Smooth muscle cell (in vitro differentiated cells): ENCODE measurements at regions not wholly inside any gene's neighbourhood (a gene's known extent, or its start where the extent isn't known, plus 50 kb on each side); places are given as distances from the start of the nearest gene placed in this dataset.

Experiments used
- DNase-seq: peaks from one replicate; lab custom pipeline; 2025; ENCODE audit not compliant: unreplicated experiment; lab: John Stamatoyannopoulos, UW
- H2AFZ ChIP-seq: fragments of 200-600 bp; sonication (generic); 2 replicates; pipeline ENCODE4 v1.6.0; 2016; ENCODE audit warnings: antibody characterized with exemption, low read depth, mild to moderate bottlenecking
- H3F3A ChIP-seq: fragments of 200-600 bp; sonication (generic); 2 replicates; pipeline ENCODE4 v1.6.0; 2017; ENCODE audit warnings: antibody characterized with exemption, low read depth
- H3K27ac ChIP-seq: fragments of 200-600 bp; sonication (generic); 2 replicates; pipeline ENCODE4 v1.5.1; 2016; ENCODE audit warnings: low read depth, mild to moderate bottlenecking
- H3K27me3 ChIP-seq: fragments of 200-600 bp; sonication (generic); 2 replicates; pipeline ENCODE4 v1.6.1; 2016; ENCODE audit warnings: low read depth, mild to moderate bottlenecking
- H3K36me3 ChIP-seq: fragments of 200-600 bp; sonication (generic); 2 replicates; pipeline ENCODE4 v1.5.1; 2016; ENCODE audit warnings: low read depth
- H3K4me1 ChIP-seq: fragments of 200-600 bp; sonication (generic); 2 replicates; pipeline ENCODE4 v1.5.1; 2016; ENCODE audit warnings: low read depth
- H3K4me2 ChIP-seq: fragments of 200-600 bp; sonication (generic); 2 replicates; pipeline ENCODE4 v1.6.0; 2016; ENCODE audit warnings: mild to moderate bottlenecking
- H3K4me3 ChIP-seq: fragments of 200-600 bp; sonication (generic); 2 replicates; pipeline ENCODE4 v1.5.1; 2016; ENCODE audit warnings: mild to moderate bottlenecking
- H3K79me2 ChIP-seq: fragments of 200-600 bp; sonication (generic); 2 replicates; pipeline ENCODE4 v1.6.0; 2016; ENCODE audit warnings: low read depth, mild to moderate bottlenecking
- H3K9ac ChIP-seq: fragments of 200-600 bp; sonication (generic); 2 replicates; pipeline ENCODE4 v1.6.0; 2016; ENCODE audit warnings: low read depth
- H3K9me3 ChIP-seq: fragments of 200-600 bp; sonication (generic); replicated peaks from 2 replicates; pipeline ENCODE4 v1.5.1; 2016; ENCODE audit warnings: low read depth
- H4K20me1 ChIP-seq: fragments of 200-600 bp; sonication (generic); 2 replicates; pipeline ENCODE4 v1.6.0; 2016; ENCODE audit warnings: low read depth
- WGBS: methylation state at CpG from one replicate; pipeline ENCODE4 v1.1.7; 2016; ENCODE audit warnings: low lambda C conversion rate; 5-methylcytosine and 5-hydroxymethylcytosine counted together
- TF ChIP-seq, protein P1 (sequence below): fragments of 200-600 bp; sonication (generic); IDR thresholded peaks from 2 replicates; pipeline ENCODE4 v1.5.1; 2017; ENCODE audit warnings: borderline replicate concordance, mild to moderate bottlenecking, antibody characterized with exemption; ENCODE audit not compliant: insufficient read depth, poor library complexity, severe bottlenecking

DNA sequence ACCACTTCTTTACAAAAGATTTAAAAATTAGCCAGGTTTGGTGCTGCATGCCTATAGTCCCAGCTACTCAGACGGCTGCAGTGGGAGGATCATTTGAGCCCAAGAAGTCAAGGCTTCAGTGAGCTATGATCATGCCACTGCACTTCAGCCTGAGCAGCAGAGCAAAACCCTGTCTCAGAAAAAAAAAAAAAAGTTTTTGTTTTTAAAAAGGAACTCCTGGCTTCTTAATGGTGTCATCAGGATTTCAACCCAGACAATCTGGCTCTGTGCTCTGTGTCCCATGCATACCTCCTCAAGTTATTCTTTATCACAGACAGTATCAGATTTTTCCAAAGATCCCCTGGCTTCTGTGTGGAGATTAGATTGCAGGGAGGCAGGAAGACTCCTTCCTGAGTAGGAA is 64.2 kb upstream of the IL12A start:
- Histone ChIP-seq H3K4me1 (no peaks in the 10 kb centered on the region), H3K9ac (no peak overlapping the region), H3K9me3 (no peaks in the 10 kb centered on the region), H3K4me3 (no peak overlapping the region), H4K20me1 (no peaks in the 10 kb centered on the region), H3K27me3 (no peaks in the 10 kb centered on the region), H3K79me2 (no peaks in the 10 kb centered on the region), H3K36me3 (no peaks in the 10 kb centered on the region), H3F3A (no peaks in the 10 kb centered on the region), H3K27ac (no peak overlapping the region), H3K4me2 (no peak overlapping the region), H2AFZ (no peak overlapping the region)
- WGBS, result 93% methylated on average over 1 of the region's 1 CpG
- DNase-seq, result no peak
- TF ChIP-seq, protein P1, sequence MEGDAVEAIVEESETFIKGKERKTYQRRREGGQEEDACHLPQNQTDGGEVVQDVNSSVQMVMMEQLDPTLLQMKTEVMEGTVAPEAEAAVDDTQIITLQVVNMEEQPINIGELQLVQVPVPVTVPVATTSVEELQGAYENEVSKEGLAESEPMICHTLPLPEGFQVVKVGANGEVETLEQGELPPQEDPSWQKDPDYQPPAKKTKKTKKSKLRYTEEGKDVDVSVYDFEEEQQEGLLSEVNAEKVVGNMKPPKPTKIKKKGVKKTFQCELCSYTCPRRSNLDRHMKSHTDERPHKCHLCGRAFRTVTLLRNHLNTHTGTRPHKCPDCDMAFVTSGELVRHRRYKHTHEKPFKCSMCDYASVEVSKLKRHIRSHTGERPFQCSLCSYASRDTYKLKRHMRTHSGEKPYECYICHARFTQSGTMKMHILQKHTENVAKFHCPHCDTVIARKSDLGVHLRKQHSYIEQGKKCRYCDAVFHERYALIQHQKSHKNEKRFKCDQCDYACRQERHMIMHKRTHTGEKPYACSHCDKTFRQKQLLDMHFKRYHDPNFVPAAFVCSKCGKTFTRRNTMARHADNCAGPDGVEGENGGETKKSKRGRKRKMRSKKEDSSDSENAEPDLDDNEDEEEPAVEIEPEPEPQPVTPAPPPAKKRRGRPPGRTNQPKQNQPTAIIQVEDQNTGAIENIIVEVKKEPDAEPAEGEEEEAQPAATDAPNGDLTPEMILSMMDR, result no peak

DNA sequence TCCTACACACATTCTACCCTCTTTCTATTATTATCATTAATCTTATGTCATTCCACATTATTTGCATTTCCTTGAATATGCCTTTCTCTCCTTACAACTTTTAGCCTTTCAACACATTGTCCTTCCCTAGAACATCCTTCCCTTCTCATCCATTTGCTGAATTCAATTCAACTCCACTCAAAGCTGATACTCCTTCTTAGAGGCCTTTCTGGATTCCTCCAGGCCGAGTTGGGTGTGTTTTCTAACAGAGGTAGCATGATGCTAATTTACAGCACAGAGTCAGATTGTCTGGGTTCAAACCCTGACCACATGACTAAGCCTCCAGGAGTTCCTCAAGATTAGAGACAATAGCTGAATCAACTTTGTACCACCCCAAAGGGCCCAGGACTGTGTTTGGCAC is 63.4 kb upstream of the IL12A start:
- Histone ChIP-seq H3K27me3 (no peaks in the 10 kb centered on the region), H3K4me2 (no peak overlapping the region), H3K4me3 (no peak overlapping the region), H3K4me1 (no peaks in the 10 kb centered on the region), H3K9ac (no peak overlapping the region), H3K36me3 (no peaks in the 10 kb centered on the region), H3K79me2 (no peaks in the 10 kb centered on the region), H3F3A (no peaks in the 10 kb centered on the region), H3K27ac (no peak overlapping the region), H4K20me1 (no peaks in the 10 kb centered on the region), H3K9me3 (no peaks in the 10 kb centered on the region), H2AFZ (no peak overlapping the region)
- DNase-seq, result no peak
- TF ChIP-seq, protein P1, result no peak
- WGBS, result 96% methylated on average over 1 of the region's 1 CpG

DNA sequence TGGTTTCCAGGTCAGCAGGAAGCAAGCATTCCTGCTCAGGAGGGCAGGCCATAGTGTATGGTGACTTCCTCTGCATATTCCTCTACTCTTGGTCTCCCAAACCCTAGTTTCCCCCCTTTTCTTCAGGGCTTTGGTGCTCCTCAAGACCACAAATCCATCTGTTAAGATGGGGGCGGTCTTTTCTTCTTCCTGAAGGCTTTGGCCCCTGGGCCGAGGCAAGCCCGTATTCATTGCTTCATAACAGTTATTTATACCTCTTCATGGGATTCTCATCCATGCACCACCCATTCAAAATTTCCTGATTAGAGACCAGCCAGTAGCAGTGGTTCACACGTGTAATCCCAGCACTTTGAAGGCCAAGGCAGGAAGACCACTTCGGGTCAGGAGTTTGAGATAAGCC is 62.1 kb upstream of the IL12A start:
- Histone ChIP-seq H2AFZ (no peak overlapping the region), H3K79me2 (no peaks in the 10 kb centered on the region), H3K4me3 (no peak overlapping the region), H3K4me2 (no peak overlapping the region), H4K20me1 (no peaks in the 10 kb centered on the region), H3F3A (no peaks in the 10 kb centered on the region), H3K9me3 (no peaks in the 10 kb centered on the region), H3K4me1 (no peaks in the 10 kb centered on the region), H3K27me3 (no peaks in the 10 kb centered on the region), H3K27ac (no peak overlapping the region), H3K9ac (no peak overlapping the region), H3K36me3 (no peaks in the 10 kb centered on the region)
- WGBS, result 96% methylated on average over 5 of the region's 5 CpGs
- TF ChIP-seq, protein P1, result no peak
- no peak for DNase-seq

DNA sequence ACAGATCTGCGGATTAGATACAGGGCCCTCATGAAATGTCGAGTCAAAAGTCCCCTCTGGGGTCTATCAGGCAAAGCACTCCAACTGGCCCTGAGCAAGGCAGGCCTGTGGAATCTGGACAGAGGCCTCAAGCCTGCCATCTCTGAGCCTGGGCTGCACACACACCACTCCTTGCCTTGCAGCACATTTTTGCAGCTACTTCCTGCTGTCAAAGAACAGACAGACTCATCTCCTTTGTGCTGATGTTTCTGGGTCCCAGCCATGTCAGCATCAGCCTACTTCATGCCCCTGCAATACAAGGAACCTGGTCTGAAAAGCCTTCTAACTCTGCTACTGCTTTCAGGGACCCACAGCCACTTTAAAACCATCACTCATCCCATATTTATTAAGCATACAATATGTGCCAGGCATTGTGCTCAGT is 60.6 kb upstream of the IL12A start:
- H3K4me2 ChIP-seq, result peak overlapping the region; percentile 18
- no peaks in the 10 kb centered on the region for H3K27me3 ChIP-seq
- H3F3A ChIP-seq, result no peaks in the 10 kb centered on the region
- WGBS, result 53% methylated on average over 2 of the region's 2 CpGs
- TF ChIP-seq, protein P1, result no peak
- no peaks in the 10 kb centered on the region for H3K4me1 ChIP-seq
- H3K36me3 ChIP-seq, result no peaks in the 10 kb centered on the region
- H4K20me1 ChIP-seq, result no peaks in the 10 kb centered on the region
- no peak overlapping the region for H3K4me3 ChIP-seq
- DNase-seq, result no peak
- no peak overlapping the region for H3K9ac ChIP-seq
- H3K27ac ChIP-seq, result peak overlapping the region; percentile 60
- no peaks in the 10 kb centered on the region for H3K79me2 ChIP-seq
- no peaks in the 10 kb centered on the region for H3K9me3 ChIP-seq
- no peak overlapping the region for H2AFZ ChIP-seq
